ENCODE measurements at regions not wholly inside any gene's neighbourhood (a gene's known extent, or its start where the extent isn't known, plus 50 kb on each side); places are given as distances from the start of the nearest gene placed in this dataset.

- H3K9me3 ChIP-seq, result no peaks in the 10 kb centered on the region
- DNase-seq (peak in 1 of 3 donors; percentile 5), ATAC-seq (peak; percentile 70)
- no peaks in the 10 kb centered on the region for H3K36me3 ChIP-seq (ENCODE audit: low read depth)
- TF ChIP-seq CTCF (IDR thresholded peaks at IDR 0.05), result no peak
- no peak overlapping the region for H3K4me3 ChIP-seq
- intact Hi-C loops (cut with DNase I, micrococcal nuclease), result no loop called here
- no peaks in the 10 kb centered on the region for H3K4me1 ChIP-seq (ENCODE audit: low read depth)
Measured at GRCh38 chr12:25761356-25761755, 197.1 kb upstream of the RASSF8 start.

GRCh38 chr12:25764409-25764808 is 194.1 kb upstream of the RASSF8 start:
- TF ChIP-seq CTCF (IDR thresholded peaks at IDR 0.05), result no peak
- no peak for DNase-seq
- Histone ChIP-seq H3K36me3 (ENCODE audit: low read depth) (no peaks in the 10 kb centered on the region), H3K9me3 (no peaks in the 10 kb centered on the region), H3K4me1 (ENCODE audit: low read depth) (no peaks in the 10 kb centered on the region), H3K4me3 (no peak overlapping the region)
- intact Hi-C loops (cut with DNase I, micrococcal nuclease), result no loop called here
- no peak for ATAC-seq

GRCh38 chr12:25764892-25765291 is 193.6 kb upstream of the RASSF8 start:
- H3K4me1 ChIP-seq (ENCODE audit: low read depth), result no peaks in the 10 kb centered on the region
- no peak for TF ChIP-seq CTCF (IDR thresholded peaks at IDR 0.05)
- ATAC-seq (no peak), DNase-seq (no peak)
- intact Hi-C loops (cut with DNase I, micrococcal nuclease), result no loop called here
- H3K4me3 ChIP-seq, result no peak overlapping the region
- H3K36me3 ChIP-seq (ENCODE audit: low read depth), result no peaks in the 10 kb centered on the region
- H3K9me3 ChIP-seq, result no peaks in the 10 kb centered on the region

- TF ChIP-seq CTCF (IDR thresholded peaks at IDR 0.05), result no peak
- Histone ChIP-seq H3K4me3 (no peak overlapping the region), H3K9me3 (no peaks in the 10 kb centered on the region), H3K36me3 (ENCODE audit: low read depth) (no peaks in the 10 kb centered on the region), H3K4me1 (ENCODE audit: low read depth) (no peaks in the 10 kb centered on the region)
- no peak for ATAC-seq
- intact Hi-C loops (cut with DNase I, micrococcal nuclease), result no loop called here
- DNase-seq, result no peak
Measured at GRCh38 chr12:25767606-25768005, 190.9 kb upstream of the RASSF8 start.

GRCh38 chr12:25768151-25768550 is 190.3 kb upstream of the RASSF8 start:
- TF ChIP-seq CTCF (IDR thresholded peaks at IDR 0.05), result no peak
- Histone ChIP-seq H3K9me3 (no peaks in the 10 kb centered on the region), H3K4me3 (no peak overlapping the region), H3K4me1 (ENCODE audit: low read depth) (no peaks in the 10 kb centered on the region), H3K36me3 (ENCODE audit: low read depth) (no peaks in the 10 kb centered on the region)
- intact Hi-C loops (cut with DNase I, micrococcal nuclease), result no loop called here
- no peak for DNase-seq
- no peak for ATAC-seq

Measured in mucosa of descending colon (tissue), 3 donors.